ENCODE measurements at regions not wholly inside any gene's neighbourhood (a gene's known extent, or its start where the extent isn't known, plus 50 kb on each side); places are given as distances from the start of the nearest gene placed in this dataset.

DNA sequence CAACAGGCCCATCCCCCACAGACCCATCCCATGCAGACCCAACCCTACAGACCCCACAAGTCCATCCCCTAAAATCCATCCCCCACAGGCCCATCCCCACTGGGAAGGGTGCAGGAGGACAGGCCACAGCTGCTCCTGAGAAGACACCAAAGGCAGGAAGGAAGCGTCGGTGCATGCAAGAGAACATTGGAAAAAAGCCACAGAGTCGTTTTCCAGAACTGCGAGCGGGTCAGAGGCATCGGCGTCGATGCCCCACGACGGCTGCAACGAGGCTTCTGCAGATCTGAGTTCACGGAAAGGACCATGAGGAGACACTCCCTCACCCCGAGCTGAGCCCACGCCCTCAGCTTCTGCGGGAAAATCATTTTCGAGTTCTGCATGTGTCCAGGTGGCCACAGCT lies 59.6 kb upstream of the GALNT9 start:
- TF ChIP-seq, protein P1, sequence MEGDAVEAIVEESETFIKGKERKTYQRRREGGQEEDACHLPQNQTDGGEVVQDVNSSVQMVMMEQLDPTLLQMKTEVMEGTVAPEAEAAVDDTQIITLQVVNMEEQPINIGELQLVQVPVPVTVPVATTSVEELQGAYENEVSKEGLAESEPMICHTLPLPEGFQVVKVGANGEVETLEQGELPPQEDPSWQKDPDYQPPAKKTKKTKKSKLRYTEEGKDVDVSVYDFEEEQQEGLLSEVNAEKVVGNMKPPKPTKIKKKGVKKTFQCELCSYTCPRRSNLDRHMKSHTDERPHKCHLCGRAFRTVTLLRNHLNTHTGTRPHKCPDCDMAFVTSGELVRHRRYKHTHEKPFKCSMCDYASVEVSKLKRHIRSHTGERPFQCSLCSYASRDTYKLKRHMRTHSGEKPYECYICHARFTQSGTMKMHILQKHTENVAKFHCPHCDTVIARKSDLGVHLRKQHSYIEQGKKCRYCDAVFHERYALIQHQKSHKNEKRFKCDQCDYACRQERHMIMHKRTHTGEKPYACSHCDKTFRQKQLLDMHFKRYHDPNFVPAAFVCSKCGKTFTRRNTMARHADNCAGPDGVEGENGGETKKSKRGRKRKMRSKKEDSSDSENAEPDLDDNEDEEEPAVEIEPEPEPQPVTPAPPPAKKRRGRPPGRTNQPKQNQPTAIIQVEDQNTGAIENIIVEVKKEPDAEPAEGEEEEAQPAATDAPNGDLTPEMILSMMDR (optimal IDR thresholded peaks at IDR 0.05 in 1 of 3, IDR thresholded peaks at IDR 0.05 in 1 of 3, conservative IDR thresholded peaks at IDR 0.05 in 1 of 3; ENCODE audit: extremely low read depth in 1 of 3, insufficient read depth in 2 of 3, low read length in 3 of 3) = no peak
- TF ChIP-seq EZH2 (IDR thresholded peaks at IDR 0.05; ENCODE audit: low read length) = no peak

Data from keratinocyte (primary cell).